ENCODE measurements at regions not wholly inside any gene's neighbourhood (a gene's known extent, or its start where the extent isn't known, plus 50 kb on each side); places are given as distances from the start of the nearest gene placed in this dataset.
"Not testable (repeated sequence)": the region's sequence is repeated elsewhere in the genome, so short reads cannot be mapped to it uniquely, and the experiment has no call there.

- Histone ChIP-seq H3K27ac (no peak overlapping the region), H3K4me3 (no peak overlapping the region)
- TF ChIP-seq CTCF (IDR thresholded peaks at IDR 0.05), result no peak
- no peak for DNase-seq (ENCODE audit: low spot score)
These were observed 289.6 kb downstream of the SOCS6 start for GRCh38 chr18:70578480-70578879.

GRCh38 chr18:70577023-70577420 is 288.2 kb downstream of the SOCS6 start:
- Histone ChIP-seq H3K27ac (no peak overlapping the region), H3K4me3 (no peak overlapping the region)
- DNase-seq (ENCODE audit: low spot score), result no peak
- TF ChIP-seq CTCF (IDR thresholded peaks at IDR 0.05), result no peak

- TF ChIP-seq CTCF (IDR thresholded peaks at IDR 0.05), result no peak
- Histone ChIP-seq H3K4me3 (no peak overlapping the region), H3K27ac (no peak overlapping the region)
- no peak for DNase-seq (ENCODE audit: low spot score)
These were observed 287.6 kb downstream of the SOCS6 start for GRCh38 chr18:70576276-70577022.

GRCh38 chr18:70574951-70575350 is 286.1 kb downstream of the SOCS6 start:
- not testable (repeated sequence) for H3K27ac ChIP-seq; DNase-seq (ENCODE audit: low spot score); H3K4me3 ChIP-seq

- H3K4me3 ChIP-seq; DNase-seq (ENCODE audit: low spot score); H3K27ac ChIP-seq: not testable (repeated sequence)
These were observed 280.8 kb downstream of the SOCS6 start for GRCh38 chr18:70569647-70570046.

- H3K27ac ChIP-seq, result no peak overlapping the region
- no peak overlapping the region for H3K4me3 ChIP-seq
- TF ChIP-seq CTCF (IDR thresholded peaks at IDR 0.05), result no peak
- DNase-seq (ENCODE audit: low spot score), result no peak
These were observed 270.6 kb downstream of the SOCS6 start for GRCh38 chr18:70559446-70559845.

- no peak for DNase-seq (ENCODE audit: low spot score)
- TF ChIP-seq CTCF (IDR thresholded peaks at IDR 0.05), result no peak
- Histone ChIP-seq H3K27ac (no peak overlapping the region), H3K4me3 (no peak overlapping the region)
These were observed 269.5 kb downstream of the SOCS6 start for GRCh38 chr18:70558371-70558770.

- no peak for TF ChIP-seq CTCF (IDR thresholded peaks at IDR 0.05)
- DNase-seq (ENCODE audit: low spot score), result no peak
- no peak overlapping the region for H3K27ac ChIP-seq
- no peak overlapping the region for H3K4me3 ChIP-seq
These were observed 266.1 kb downstream of the SOCS6 start for GRCh38 chr18:70554854-70555445.
